HUDEP-2 (cell line): ENCODE measurements at regions not wholly inside any gene's neighbourhood (a gene's known extent, or its start where the extent isn't known, plus 50 kb on each side); places are given as distances from the start of the nearest gene placed in this dataset.

Source experiments
- DNase-seq, 76 experiments: peaks; one replicate each; lab custom pipeline; 2025; ENCODE audit not compliant: unreplicated experiment in 76 of 76; lab: John Stamatoyannopoulos, UW

GRCh38 chr22:48796310-48797015 lies 1031.2 kb downstream of the BRD1 start:
- no peak for DNase-seq

- DNase-seq, result no peak
These were observed 1032.0 kb downstream of the BRD1 start for GRCh38 chr22:48795664-48796063.

GRCh38 chr22:48794906-48795305 lies 1032.8 kb downstream of the BRD1 start:
- DNase-seq, result no peak

- DNase-seq, result no peak
These were observed 1033.7 kb downstream of the BRD1 start for GRCh38 chr22:48793949-48794348.

GRCh38 chr22:48786679-48786996 lies 1041.0 kb downstream of the BRD1 start:
- DNase-seq, result no peak

GRCh38 chr22:48785792-48786678 lies 1041.6 kb downstream of the BRD1 start:
- no peak for DNase-seq

- DNase-seq, result no peak
These were observed 1042.8 kb downstream of the BRD1 start for GRCh38 chr22:48784701-48785503.

- DNase-seq, result no peak
These were observed 1043.8 kb downstream of the BRD1 start for GRCh38 chr22:48783821-48784266.

GRCh38 chr22:48782811-48783511 lies 1044.7 kb downstream of the BRD1 start:
- DNase-seq, result peak in 7 of 76 experiments; percentile 2 to 20 (median 6)

GRCh38 chr22:48782326-48782725 lies 1045.3 kb downstream of the BRD1 start:
- DNase-seq, result no peak

GRCh38 chr22:48781868-48782267 lies 1045.8 kb downstream of the BRD1 start:
- no peak for DNase-seq

- DNase-seq, result no peak
These were observed 1046.3 kb downstream of the BRD1 start for GRCh38 chr22:48781391-48781790.

GRCh38 chr22:48780597-48781277 lies 1046.9 kb downstream of the BRD1 start:
- no peak for DNase-seq

- no peak for DNase-seq
These were observed 1047.7 kb downstream of the BRD1 start for GRCh38 chr22:48779661-48780596.

GRCh38 chr22:48779211-48779643 lies 1048.4 kb downstream of the BRD1 start:
- no peak for DNase-seq

GRCh38 chr22:48778308-48779195 lies 1049.1 kb downstream of the BRD1 start:
- DNase-seq, result no peak

- no peak for DNase-seq
These were observed 1055.3 kb downstream of the BRD1 start for GRCh38 chr22:48772286-48772907.
